K562 (cell line): ENCODE measurements at regions not wholly inside any gene's neighbourhood (a gene's known extent, or its start where the extent isn't known, plus 50 kb on each side); places are given as distances from the start of the nearest gene placed in this dataset.
A peak's percentile ranks its signal among the peaks of the same experiment; 100 is the strongest.

ENCODE experiments used
- ATAC-seq: fragments of 200-7000 bp; cut with Tn5 transposase; 3 replicates; pipeline ENCODE4 v1.9.1; 2020; ENCODE audit warnings: moderate library complexity
- BruUV-seq: library from RNA; stranded (reverse); fragments of 400-500 nt; replicated peaks from 2 replicates; lab custom pipeline; 2021; lab: Mats Ljungman, UMichigan
- CTCF ChIA-PET: fragments of 300-600 bp; formaldehyde crosslinking; extraction: SDS; loops from one replicate; lab custom pipeline; 2021; ENCODE audit warnings: low intra/inter-chr PET ratio; lab: Yijun Ruan, JAX
- POLR2A ChIA-PET: fragments of 300-600, 350-650 bp; sonication (Branson Sonifier 250); formaldehyde crosslinking; extraction: SDS; loops from one replicate; lab custom pipeline; 2021; ENCODE audit warnings: antibody characterized with exemption, inconsistent platforms; lab: Yijun Ruan, JAX
- DNase-seq, 4 experiments: peaks; one replicate each; pipeline versions ENCODE4 v3.0.0 to v3.0.0-alpha.2; 2011 to 2018; ENCODE audit warnings: low spot score in 3 of 4, mixed read lengths in 3 of 4; ENCODE audit errors: extremely low read depth in 1 of 4
- FAIRE-seq: peaks from 2 replicates; lab custom pipeline; 2011; peaks lifted over from hg19 to GRCh38; lab: Jason Lieb, UNC
- H2AFZ ChIP-seq: 2 replicates; pipeline ENCODE4 v1.6.0; 2011; ENCODE audit warnings: low read depth, low read length, control low read depth, inconsistent platforms
- H3K27ac ChIP-seq: fragments of 200-600 bp; 3 replicates; pipeline ENCODE4 v1.8.0; 2011; ENCODE audit warnings: low read depth, mild to moderate bottlenecking, control low read depth, inconsistent platforms, low read length, moderate library complexity, mixed read lengths; ENCODE audit errors: extremely low read depth
- H3K27me3 ChIP-seq, 2 experiments: fragments of 300-600 bp in 1 of 2; 2 replicates in 1 of 2; 3 replicates in 1 of 2; pipeline versions ENCODE4 v1.6.0 to v1.8.0; 2011; ENCODE audit warnings: inconsistent platforms in 2 of 2, low read length in 2 of 2, mild to moderate bottlenecking in 1 of 2, mixed read lengths in 1 of 2, moderate library complexity in 1 of 2; ENCODE audit not compliant: control insufficient read depth in 2 of 2, insufficient read depth in 2 of 2
- H3K36me3 ChIP-seq: fragments of 300-600 bp; 3 replicates; pipeline ENCODE4 v1.8.0; 2011; ENCODE audit warnings: mild to moderate bottlenecking, low read length, inconsistent platforms; ENCODE audit not compliant: control insufficient read depth, insufficient read depth
- H3K4me1 ChIP-seq, 2 experiments: fragments of 200-600 bp in 1 of 2; replicated peaks in 1 of 2; 2 replicates in 1 of 2; 3 replicates in 1 of 2; pipeline versions ENCODE4 v1.5.1 to v1.8.0; 2011; ENCODE audit warnings: inconsistent platforms in 2 of 2, low read length in 2 of 2, mild to moderate bottlenecking in 1 of 2, mixed read lengths in 1 of 2, moderate library complexity in 1 of 2; ENCODE audit not compliant: control insufficient read depth in 2 of 2, insufficient read depth in 2 of 2
- H3K4me2 ChIP-seq: 2 replicates; pipeline ENCODE4 v1.6.1; 2011; ENCODE audit warnings: low read length, control low read depth, inconsistent platforms, mixed read lengths; ENCODE audit not compliant: insufficient read depth
- H3K4me3 ChIP-seq: fragments of 200-600 bp; sonication (generic), shearing (Covaris generic); 2 replicates; pipeline ENCODE4 v1.5.1; 2016; ENCODE audit warnings: control low read depth, inconsistent platforms
- H3K79me2 ChIP-seq: fragments of 200-600 bp; 3 replicates; pipeline ENCODE4 v1.8.0; 2011; ENCODE audit warnings: low read length, inconsistent platforms; ENCODE audit not compliant: control insufficient read depth, insufficient read depth
- H3K9ac ChIP-seq, 2 experiments: 2 replicates each; pipeline versions ENCODE4 v1.6.0 to v1.6.1; 2011; ENCODE audit warnings: low read depth in 2 of 2, low read length in 2 of 2, control low read depth in 1 of 2, inconsistent platforms in 1 of 2, mild to moderate bottlenecking in 1 of 2, mixed read lengths in 1 of 2; ENCODE audit not compliant: insufficient read depth in 1 of 2
- H3K9me1 ChIP-seq: one replicate; pipeline ENCODE4 v1.6.0; 2011; ENCODE audit warnings: inconsistent platforms, mild to moderate bottlenecking, low read length, moderate library complexity; ENCODE audit not compliant: control insufficient read depth, insufficient read depth
- H3K9me3 ChIP-seq: replicated peaks from 2 replicates; pipeline ENCODE4 v1.5.1; 2011; ENCODE audit warnings: low read depth, low read length, inconsistent platforms; ENCODE audit not compliant: control insufficient read depth, insufficient read depth
- H4K20me1 ChIP-seq: replicated peaks from 2 replicates; pipeline ENCODE4 v1.6.1; 2011; ENCODE audit warnings: low read length, inconsistent platforms, mixed read lengths; ENCODE audit not compliant: control insufficient read depth, insufficient read depth
- CBX3 ChIP-seq, 2 experiments: IDR thresholded peaks; 1 replicate in 1 of 2; 2 replicates in 1 of 2; pipeline ENCODE4 v1.6.1; 2012; ENCODE audit warnings: inconsistent platforms in 2 of 2, low read length in 2 of 2, borderline replicate concordance in 1 of 2, control low read depth in 1 of 2
- FOXK2 ChIP-seq, 2 experiments: fragments of 450-650 bp; IDR thresholded peaks in 1 of 2; conservative IDR thresholded peaks in 1 of 2; 2 replicates each; pipeline ENCODE4 v1.6.1; 2016; ENCODE audit warnings: low read depth in 2 of 2, mild to moderate bottlenecking in 1 of 2
- HDGF ChIP-seq: fragments of 450-650 bp; IDR thresholded peaks from 2 replicates; pipeline ENCODE4 v1.6.1; 2016
- RB1 ChIP-seq: fragments of 450-650 bp; IDR thresholded peaks from 2 replicates; pipeline ENCODE4 v1.6.1; 2017; ENCODE audit warnings: low read depth, mild to moderate bottlenecking
- ZNF316 ChIP-seq: fragments of 450-650 bp; IDR thresholded peaks from 2 replicates; pipeline ENCODE4 v1.6.1; 2016
- WGBS: fragments of 100-300 bp; shearing (Covaris generic); methylation state at CpG from one replicate; pipeline ENCODE4 v1.1.6; 2016; ENCODE audit warnings: low coverage, mixed read lengths; ENCODE audit not compliant: insufficient coverage; ENCODE audit errors: missing lambda C conversion rate; 5-methylcytosine and 5-hydroxymethylcytosine counted together
- in situ Hi-C: fragments of 300-500 bp; cut with MboI; formaldehyde crosslinking; loops from 4 replicates; pipeline ENCODE4 v1.15.0; 2018; ENCODE audit warnings: inconsistent platforms, mixed read lengths
- intact Hi-C: fragments of 100-400 bp; cut with micrococcal nuclease; formaldehyde crosslinking; loops from 2 replicates; pipeline ENCODE4 v1.14.2; 2022
- TF ChIP-seq, protein P1 (sequence below), 2 experiments: fragments of 450-650 bp; conservative IDR thresholded peaks; 2 replicates each; pipeline ENCODE4 v1.6.1; 2017; ENCODE audit warnings: mild to moderate bottlenecking in 2 of 2, moderate library complexity in 2 of 2

DNA sequence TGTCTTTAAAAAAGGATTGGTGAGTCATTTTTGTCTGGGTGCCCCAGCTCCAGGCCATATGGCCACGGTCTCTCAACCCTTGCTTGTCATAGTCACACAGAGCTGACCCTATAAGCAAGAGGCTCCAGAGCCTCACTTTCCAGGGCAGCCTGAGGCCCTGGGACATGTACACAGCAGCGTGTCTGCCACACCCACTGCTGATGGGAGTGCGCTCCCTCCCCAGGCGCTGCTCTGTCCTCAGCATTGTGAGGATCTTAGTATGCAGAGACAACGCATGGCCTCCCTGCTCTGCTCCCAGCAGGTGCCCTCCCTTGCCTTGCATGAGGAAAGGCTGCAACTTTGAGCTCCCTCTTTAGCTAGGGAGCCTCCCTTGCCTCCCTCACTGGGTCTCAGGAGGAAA, 80.8 kb upstream of the CRHR1 start:
- no peak for ATAC-seq
- Histone ChIP-seq H4K20me1 (peaks cover 8% of the 10 kb centered on the region), H2AFZ (no peak overlapping the region), H3K9me1 (no peaks in the 10 kb centered on the region), H3K4me3 (no peak overlapping the region), H3K27ac (no peak overlapping the region), H3K4me2 (no peak overlapping the region), H3K4me1 (no peaks in the 10 kb centered on the region; a peak in 1 of 5 replicates), H3K36me3 (no peaks in the 10 kb centered on the region), H3K27me3 (peaks cover 0 to 27% of the 10 kb centered on the region in 2 experiments; a peak in 3 of 5 replicates), H3K9ac (no peak overlapping the region), H3K9me3 (no peaks in the 10 kb centered on the region), H3K79me2 (no peaks in the 10 kb centered on the region)
- peak; percentile 67 for FAIRE-seq
- ChIA-PET POLR2A (no interaction called here), CTCF (no interaction called here)
- intact Hi-C loops: no loop called here
- TF ChIP-seq CBX3 (IDR thresholded peaks at IDR 0.05; ENCODE audit: borderline replicate concordance in 1 of 2, low read length in 2 of 2): no peak
- TF ChIP-seq HDGF: no peak
- TF ChIP-seq FOXK2 (conservative IDR thresholded peaks at IDR 0.05 in 1 of 2, IDR thresholded peaks at IDR 0.05 in 1 of 2; ENCODE audit: low read depth in 2 of 2): no peak
- no peak for TF ChIP-seq RB1
- WGBS: 0% methylated on average over 5 of the region's 5 CpGs
- no TSS peak for BruUV-seq
- no peak for DNase-seq
- in situ Hi-C loops: no loop called here

DNA sequence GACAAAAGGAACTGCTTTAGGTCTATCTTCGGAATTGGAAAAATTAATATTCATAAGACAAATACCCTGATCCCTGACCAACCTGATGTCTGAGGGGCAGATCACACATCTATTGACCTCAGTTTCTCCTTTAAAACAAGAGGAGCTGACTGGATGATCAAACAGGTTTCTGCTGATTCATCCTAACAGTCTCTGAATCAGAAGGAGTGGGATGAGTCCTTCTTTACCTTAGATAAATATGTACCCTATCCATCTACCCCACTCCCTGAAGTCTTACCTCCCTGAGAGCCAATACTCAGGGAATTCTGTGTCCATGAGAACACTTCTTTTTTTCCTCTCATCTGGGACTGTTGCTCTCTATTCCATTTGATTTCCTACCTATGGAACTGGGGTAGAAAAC, 80.3 kb upstream of the CRHR1 start:
- no peak for FAIRE-seq
- intact Hi-C loops: no loop called here
- 0% methylated on average over 1 of the region's 1 CpG for WGBS
- DNase-seq: no peak
- no peak for ATAC-seq
- Histone ChIP-seq H3K9me1 (no peaks in the 10 kb centered on the region), H3K4me3 (no peak overlapping the region), H3K9me3 (no peaks in the 10 kb centered on the region), H2AFZ (no peak overlapping the region), H3K27ac (no peak overlapping the region), H4K20me1 (peaks cover 11% of the 10 kb centered on the region), H3K27me3 (peaks cover 0 to 31% of the 10 kb centered on the region in 2 experiments; a peak in 3 of 5 replicates), H3K79me2 (no peaks in the 10 kb centered on the region), H3K4me2 (no peak overlapping the region), H3K36me3 (no peaks in the 10 kb centered on the region), H3K4me1 (no peaks in the 10 kb centered on the region; a peak in 1 of 5 replicates), H3K9ac (no peak overlapping the region)
- TF ChIP-seq, protein P1, sequence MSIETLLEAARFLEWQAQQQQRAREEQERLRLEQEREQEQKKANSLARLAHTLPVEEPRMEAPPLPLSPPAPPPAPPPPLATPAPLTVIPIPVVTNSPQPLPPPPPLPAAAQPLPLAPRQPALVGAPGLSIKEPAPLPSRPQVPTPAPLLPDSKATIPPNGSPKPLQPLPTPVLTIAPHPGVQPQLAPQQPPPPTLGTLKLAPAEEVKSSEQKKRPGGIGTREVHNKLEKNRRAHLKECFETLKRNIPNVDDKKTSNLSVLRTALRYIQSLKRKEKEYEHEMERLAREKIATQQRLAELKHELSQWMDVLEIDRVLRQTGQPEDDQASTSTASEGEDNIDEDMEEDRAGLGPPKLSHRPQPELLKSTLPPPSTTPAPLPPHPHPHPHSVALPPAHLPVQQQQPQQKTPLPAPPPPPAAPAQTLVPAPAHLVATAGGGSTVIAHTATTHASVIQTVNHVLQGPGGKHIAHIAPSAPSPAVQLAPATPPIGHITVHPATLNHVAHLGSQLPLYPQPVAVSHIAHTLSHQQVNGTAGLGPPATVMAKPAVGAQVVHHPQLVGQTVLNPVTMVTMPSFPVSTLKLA (conservative IDR thresholded peaks at IDR 0.05): no peak
- 0 out of 2 replicates have a peak, but pooled peaks have one; percentile 10 for TF ChIP-seq ZNF316
- no TSS peak for BruUV-seq
- POLR2A ChIA-PET: interaction anchor here (0.6 kb wide), 1 partner anchor 56 kb away, joined by 3 read pairs; no protein-coding TSS in a partner anchor
- in situ Hi-C loops: no loop called here
- CTCF ChIA-PET: no interaction called here
